HG02981 (cell line): ENCODE measurements at regions not wholly inside any gene's neighbourhood (a gene's known extent, or its start where the extent isn't known, plus 50 kb on each side); places are given as distances from the start of the nearest gene placed in this dataset.
"Not testable (repeated sequence)": the region's sequence is repeated elsewhere in the genome, so short reads cannot be mapped to it uniquely, and the experiment has no call there.

Experiments
- ATAC-seq: cut with Tn5 transposase; IDR thresholded peaks from one replicate; pipeline ENCODE4 v1.9.1; 2021; ENCODE audit warnings: mild to moderate bottlenecking, moderate library complexity; ENCODE audit not compliant: unreplicated experiment

DNA sequence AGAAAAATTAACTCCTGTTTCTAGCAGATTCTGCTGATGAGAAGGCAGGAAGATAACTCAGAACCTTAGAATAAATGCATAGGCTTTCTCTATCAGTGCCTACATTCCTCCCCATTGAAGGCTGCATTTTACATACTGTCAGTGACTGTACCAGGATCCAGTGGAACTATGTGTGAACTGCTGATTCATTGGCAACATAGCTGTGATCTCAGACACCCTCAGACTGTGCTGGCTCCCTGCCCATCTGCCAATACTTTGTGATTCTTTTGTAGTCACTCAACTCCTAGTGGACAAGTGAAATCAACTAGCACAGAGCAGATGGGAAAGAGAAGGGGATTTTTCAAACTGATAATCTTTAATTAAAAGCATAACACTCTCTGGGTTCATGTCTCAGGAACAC lies 375.8 kb downstream of the MDFIC start:
- ATAC-seq = no peak

DNA sequence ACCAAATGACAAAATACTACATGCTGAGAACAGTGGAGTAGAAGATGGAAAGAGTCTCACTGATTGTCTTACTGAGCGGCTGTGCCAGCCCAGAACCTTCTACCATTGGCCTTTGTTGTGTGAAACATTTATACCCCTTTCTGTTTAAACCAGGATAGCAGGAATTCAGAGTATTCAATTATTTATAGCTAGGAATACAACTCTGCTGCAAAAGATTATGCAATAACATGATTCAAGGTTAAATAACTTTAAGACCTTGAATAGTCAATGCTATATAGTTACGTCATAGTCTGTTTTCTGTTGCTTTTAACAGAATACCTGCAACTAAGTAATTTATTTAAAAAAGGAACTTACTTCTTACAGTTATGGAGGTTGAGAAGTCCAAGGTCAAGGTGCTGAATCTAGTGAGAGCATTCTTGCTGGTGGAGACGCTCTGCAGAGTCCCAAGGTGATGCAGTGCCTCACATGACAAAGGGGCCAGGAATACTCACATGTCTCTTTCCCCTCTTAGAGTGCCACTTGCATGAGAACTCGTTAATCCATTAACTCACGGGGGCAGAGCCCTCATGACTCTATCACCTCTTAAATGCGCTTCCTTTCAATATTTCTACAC lies 371.8 kb downstream of the MDFIC start:
- ATAC-seq = no peak

DNA sequence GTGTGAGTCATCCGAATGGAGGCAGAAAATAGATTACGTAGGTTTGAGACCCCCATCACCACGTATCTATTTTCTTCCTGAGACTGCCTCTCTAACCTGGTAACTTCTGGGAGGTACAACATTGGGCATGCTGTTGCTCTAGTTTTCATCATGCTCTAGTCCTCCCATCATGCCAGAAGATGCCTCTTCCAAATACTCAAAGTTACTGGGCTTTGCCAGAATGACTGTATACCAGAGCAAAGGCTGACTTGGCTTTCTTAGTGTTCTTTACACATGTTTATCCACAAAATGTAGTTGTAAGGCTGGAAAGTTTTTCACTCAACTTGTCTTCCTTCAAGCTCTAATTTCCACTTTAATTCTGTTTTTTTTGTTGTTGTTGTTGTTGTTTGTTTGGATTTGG lies 370.5 kb downstream of the MDFIC start:
- ATAC-seq = no peak

DNA sequence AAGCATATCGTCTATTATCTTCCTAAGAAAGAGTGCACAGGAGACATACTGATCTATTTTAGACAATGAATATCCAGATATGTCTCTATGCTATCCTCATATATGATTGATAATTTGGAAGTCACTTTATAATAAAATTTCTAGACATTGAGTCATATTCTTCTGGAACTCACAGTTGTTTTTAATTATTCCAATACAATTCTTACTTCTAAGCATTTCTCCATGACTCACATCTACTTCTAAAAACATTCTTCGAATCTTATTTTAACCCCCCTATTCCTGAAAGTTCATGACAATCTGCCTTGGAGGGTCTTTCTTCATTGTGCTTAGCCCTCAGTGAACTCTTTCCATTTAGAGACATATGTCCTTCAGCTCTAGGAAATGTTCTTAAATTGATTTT lies 368.1 kb downstream of the MDFIC start:
- no peak for ATAC-seq

DNA sequence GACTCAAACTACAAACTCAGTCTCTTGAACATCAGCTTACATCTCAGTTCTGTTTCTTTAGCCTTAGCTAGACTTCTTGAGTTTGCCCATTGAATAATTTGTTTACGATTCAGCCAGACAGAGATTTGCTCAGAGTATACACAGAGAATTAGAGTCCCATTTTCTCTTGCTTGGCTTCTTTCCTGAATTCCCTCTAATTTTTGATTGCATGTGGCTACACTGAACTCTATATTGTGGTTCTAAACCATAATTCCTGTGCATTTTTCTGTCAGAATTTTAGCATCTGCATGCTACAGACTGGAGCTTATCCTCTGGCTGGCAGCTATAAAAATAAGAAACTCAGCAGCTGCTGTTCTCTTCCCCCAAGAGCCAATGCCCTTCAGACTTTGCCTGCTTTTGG lies 354.9 kb downstream of the MDFIC start:
- no peak for ATAC-seq

DNA sequence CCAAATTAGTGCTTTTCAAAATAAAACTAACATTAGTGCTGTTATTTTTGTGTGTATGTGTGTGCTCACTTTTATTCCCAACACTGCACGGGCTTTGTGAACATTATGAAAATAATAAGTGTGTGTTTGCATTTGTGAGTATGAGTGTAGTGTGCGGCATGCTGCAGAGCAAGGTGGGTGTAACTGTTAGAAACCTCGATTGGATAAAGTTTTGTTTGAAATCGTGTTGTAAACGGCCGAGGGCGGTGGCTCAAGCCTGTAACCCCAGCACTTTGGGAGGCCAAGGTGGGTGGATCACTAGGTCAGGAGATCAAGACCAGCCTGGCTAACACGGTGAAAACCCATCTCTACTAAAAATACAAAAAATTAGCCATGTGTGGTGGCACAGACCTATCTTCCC lies 352.0 kb downstream of the MDFIC start:
- ATAC-seq = not testable (repeated sequence)

DNA sequence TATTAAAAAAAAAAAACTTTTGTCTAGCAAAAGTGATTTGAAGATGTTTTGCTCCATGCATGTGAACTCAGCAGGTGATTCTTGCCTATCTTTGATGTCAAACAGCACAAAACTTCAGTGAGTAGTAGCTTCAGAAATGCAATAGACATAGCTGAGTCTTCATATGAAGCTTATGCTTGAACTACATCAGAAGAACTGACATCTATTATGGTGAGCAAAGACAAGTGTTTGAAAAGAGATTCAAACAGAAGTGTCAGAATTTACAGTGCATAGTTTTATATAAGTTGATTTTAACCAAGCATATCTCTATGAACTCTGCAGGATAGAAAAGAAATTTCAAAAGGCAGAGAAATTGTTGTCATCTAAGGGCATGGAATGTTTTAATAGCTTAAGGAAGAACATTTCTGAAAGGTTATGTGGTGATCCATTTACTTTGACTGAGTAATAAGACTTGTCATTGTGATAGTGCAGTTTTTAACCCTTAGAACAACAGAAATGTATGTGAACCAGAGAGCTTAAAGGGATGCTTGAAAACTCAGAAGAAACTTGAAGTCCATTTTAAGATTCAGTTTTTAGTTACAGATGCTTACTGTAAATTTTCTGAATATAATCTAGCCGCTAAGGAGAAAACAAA lies 351.4 kb downstream of the MDFIC start:
- no peak for ATAC-seq

DNA sequence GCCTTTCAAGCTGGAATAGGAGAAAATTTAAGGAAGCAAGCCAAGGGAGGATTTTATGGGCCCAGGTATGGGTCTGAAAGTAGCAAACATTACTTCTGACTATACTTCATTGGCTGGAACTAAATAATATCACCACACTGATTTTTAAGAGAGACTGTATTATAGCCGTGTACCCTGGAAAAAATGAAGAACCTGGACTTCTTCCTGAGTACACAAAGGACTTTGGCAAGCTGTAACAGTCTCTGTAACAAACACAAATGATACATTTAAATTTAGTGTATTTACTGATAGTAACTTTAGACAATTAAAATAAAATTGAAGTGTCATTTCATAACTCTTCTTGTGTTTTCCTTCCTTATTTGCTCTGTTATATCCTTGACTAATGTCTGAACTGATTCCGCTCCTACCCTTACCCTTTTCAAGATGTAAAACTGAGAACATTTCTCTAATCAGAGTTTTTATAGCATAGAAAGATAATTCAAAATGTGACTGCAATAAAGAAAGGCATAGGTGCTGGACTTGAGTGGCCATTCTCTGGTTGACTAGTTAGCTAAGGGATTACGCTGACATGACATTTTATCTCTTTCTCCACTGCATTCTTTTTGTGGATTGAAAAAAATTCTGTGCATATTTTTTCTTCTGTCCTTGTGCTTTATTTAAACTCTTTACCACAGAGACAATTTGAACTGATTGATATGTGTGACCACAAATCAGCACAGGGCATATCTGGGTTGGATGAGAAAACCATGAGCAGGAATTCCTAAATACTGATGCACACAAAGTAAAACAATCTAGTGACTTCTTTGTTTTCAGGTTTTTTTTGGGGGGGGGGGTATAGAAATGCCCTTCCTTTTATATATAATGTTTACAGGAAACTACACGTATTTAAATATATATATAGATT lies 349.7 kb downstream of the MDFIC start:
- no peak for ATAC-seq

DNA sequence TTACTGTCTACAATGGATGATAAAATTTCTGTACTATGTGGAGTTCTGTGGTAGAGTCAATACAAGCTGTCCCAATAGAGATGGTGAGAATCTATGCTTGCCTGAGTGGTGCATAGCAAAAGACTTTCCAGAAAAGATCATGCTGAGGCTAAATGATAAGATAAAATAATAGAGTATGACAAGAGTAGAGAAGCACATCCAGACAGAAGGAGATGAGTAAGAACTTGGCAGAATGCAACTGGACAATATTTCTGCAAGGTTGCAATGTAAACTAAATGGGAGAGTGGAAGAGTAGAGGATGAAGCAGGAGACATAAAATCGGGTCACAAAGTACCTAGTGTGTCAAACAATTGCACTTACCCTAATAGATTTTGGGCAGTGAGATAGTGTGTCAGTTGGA lies 347.6 kb downstream of the MDFIC start:
- no peak for ATAC-seq

DNA sequence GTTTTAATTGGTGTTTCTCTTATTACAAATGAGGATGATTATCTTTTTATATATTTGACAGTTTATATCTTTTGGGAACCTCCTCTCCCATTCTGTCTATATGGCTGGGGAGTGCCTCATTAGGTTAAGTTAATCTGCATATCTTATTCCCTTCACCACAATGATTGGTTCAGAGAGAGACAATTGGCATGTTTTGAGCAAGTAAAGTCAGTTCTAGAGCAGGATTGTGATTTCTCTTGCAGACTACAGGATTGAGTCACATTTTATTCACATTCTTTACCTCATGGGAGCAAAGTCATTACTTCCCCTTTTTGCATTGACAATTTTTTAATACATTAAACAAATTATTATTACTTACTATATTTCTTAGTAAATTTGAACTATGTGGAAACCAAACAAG lies 345.6 kb downstream of the MDFIC start:
- ATAC-seq = no peak

DNA sequence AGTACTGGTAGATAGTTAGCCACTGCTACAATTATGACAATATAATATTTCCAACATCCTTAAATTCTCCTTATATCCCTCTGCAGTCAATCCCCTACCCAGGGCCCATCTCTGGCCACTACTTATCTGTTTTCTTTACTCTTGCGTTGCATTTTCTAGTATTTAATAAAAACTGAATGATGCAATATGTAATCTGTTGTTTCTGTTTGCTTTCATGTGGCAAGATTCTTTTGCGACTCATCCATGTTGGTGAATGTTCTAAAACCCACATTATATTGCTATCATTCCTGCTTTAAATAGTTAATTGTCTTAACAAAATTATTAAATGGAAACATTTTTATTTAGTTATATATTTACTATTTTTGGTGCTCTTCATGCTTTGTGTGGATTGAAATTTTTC lies 338.5 kb downstream of the MDFIC start:
- ATAC-seq = no peak

DNA sequence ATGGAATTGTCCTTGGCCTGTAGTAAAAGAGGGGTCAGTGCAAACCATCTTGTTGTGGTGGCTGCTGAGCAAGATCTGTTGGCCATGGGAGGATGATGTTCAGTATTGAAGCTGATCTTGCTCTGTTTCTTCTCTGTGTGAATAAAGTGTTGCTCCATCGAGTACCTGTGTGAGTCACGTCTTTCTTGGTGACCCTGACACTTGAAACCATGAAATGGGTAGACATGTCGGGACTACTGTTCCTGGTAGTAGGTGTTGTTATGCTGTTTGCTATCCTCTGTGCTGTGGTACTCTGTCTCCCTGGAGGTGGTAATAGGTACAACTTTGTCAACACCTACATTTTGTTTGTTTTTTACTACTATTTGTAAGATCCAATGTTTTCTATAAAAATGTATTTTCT lies 330.6 kb downstream of the MDFIC start:
- no peak for ATAC-seq

DNA sequence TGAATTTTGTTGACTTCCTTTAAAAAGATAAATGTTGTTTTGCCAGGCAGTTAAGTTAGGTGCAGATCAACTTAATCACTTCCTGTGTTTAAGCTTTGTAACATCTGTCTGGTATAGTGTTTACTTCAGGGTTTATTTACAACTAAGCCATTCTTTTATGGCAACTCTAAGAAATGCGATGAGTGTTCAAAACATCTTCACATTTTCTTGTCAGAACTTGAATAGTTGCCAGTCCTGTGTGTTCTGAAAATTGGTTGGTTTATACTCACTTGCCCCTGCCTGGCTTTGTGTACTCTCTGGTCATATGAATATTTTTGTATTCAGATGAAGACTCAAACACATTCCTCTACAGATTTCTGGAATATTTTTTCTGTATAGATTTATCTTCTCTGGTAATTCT lies 327.2 kb downstream of the MDFIC start:
- ATAC-seq = no peak

DNA sequence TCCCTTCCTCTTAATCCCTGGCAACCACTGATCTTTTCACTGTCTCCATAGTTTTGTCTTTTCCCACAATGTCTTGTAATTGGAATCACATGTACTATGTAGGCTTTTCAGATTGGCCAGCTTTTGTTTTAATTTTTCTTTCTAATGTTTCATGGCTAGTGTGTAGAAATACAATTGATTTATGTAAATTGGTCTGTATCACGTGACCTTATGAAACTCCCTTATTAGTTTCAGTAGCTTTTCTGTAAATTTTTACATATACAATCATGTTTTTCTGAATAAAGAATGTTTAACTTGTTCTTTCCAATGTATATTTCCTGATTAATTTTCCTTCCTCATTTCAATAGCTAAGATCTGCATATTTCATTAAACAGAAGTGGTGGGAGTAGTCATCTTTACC lies 319.3 kb downstream of the MDFIC start:
- ATAC-seq = no peak

DNA sequence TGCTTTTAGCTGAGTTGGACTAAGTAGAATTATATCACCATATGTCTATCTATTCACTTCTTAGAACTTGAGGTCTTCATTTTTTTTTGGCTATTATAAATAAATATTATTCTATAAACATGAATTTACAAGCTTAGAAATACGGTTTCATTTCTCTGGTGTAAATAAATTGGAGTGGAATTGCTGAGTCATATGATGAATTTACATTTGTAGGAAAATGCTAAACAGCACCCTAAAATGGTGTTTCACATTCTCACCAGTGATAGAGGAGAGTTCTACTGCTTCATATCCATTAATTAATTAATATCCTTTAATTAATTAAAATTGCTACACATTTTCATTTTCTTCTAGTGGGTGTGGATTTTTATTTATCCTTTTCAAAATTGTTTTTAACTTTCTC lies 318.3 kb downstream of the MDFIC start:
- ATAC-seq = no peak

DNA sequence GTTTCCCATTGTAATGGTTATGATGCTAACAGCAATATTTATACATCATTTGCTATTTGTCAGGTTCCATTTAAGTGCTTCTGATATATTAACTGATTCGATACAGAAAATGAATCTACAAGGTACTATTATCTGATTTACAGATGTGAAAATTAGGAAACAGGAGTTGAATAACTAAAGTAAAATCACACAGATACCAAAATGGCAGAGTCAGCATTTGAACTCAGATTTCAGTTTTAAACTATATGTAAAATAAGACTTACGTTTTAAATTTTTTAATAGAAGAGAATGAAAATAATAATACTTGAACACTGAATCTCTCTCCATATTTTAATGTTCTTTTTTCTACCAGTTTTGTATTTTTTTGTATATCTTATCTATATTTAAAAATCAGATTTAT lies 313.2 kb downstream of the MDFIC start:
- no peak for ATAC-seq

DNA sequence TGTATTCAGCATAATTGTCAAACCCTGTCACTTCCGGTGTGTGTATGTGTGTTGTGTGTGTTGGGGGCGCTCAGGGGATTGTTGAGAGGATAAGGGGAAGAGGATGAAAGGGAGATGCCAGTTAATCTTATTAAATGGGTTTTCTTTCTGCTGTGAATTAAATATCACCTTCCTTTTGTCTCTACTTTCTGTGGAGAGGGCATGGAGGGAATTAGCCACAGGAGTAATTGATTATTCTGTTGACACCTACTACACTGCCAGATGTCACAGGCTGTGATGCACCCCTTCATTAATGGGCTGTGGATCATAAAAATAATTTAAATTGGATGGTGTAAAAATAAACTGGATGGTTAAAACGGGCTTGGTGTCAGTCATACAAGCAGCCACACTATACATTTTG lies 311.9 kb downstream of the MDFIC start:
- no peak for ATAC-seq

DNA sequence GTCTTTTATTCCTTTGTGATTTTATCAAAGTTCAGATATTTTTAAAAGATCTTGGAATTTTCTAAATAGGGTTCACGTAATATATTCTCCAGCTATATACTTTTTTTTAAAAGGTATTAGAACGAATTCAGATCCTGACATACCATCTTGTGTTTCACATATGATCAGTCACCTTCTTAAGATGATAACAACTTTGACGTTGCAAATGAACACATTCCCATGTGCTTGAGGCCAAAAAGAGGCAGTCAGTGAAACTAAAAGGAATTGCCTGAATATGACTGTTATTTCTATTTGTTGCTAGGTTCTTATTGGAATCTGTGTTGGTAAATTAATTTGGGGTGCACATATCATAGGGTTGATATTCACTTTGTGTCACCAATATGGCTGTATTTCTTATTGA lies 310.1 kb downstream of the MDFIC start:
- no peak for ATAC-seq

DNA sequence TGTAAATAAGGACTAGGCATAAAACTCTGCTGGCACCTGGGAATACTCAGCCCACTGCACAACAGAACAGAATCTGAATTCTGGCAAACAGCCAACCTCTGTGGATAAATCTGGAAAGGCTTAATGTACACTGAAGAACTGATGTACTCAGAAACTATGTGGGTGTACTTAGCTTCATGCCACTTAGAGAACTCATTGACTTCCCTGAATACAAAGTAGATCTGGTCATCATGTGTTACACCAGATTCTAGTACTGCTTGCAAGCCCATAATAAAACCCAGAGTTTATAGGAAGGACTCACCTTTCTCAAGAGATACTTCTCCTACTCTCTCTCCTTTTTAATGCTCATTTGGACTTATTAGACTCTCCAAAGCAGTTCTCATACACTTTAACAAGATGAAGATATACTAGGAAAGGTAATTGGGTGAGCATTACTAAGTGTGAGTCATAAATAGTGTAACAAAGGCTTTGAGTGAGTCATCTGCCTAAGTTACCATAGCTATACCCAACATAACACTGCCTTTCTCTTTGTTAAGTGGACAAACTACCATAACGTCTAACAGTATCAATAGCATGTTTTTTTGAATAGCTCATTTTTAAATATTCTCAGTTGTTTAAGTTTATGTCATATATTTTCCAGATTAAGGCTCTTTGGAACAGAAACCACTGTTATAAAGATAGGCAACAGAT lies 309.1 kb downstream of the MDFIC start:
- ATAC-seq = peak; percentile 84

DNA sequence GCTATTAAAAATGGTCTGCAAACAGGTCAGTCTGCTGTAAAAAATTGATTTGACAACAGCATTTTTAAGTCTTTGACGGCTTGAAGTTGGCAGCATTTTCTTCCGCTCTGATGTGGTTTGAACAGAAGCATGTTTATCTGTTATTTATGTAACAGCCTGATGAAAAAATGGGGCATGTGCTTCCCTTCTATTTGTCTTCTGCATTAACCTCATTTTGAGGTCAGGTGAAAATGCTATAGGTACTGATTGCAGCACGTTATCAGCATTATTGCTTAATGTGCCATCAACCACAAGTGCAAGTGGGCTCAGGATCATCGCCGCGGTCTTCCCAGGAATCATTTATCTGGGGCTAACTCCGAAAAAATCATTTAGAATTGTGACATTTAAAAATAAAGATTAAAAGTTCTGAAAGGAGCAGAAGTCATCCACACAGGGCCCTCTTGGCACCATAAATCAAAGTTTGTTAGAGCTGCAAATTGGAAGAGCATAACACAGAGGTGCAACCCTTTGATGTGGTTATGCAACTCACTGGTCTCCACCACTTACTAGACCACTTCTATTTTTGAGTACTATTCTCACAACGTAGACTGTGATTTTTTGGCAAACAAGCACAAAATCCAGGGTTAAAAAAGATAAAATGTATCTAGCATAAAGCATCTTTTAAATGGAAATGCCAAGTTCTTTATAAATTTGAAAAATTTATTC lies 307.7 kb downstream of the MDFIC start:
- no peak for ATAC-seq
